Uterus (tissue), 2 donors: ENCODE measurements at regions not wholly inside any gene's neighbourhood (a gene's known extent, or its start where the extent isn't known, plus 50 kb on each side); places are given as distances from the start of the nearest gene placed in this dataset.

ENCODE experiments used
- POLR2A ChIP-seq, 2 donors: fragments of 450-650 bp; IDR thresholded peaks; one replicate each; pipeline ENCODE4 v1.6.1; 2016; ENCODE audit warnings: antibody characterized with exemption in 2 of 2, mild to moderate bottlenecking in 1 of 2, moderate library complexity in 1 of 2
- TF ChIP-seq, protein P1 (sequence below), 4 experiments: fragments of 200-600 bp in 2 of 4; fragments of 450-650 bp in 2 of 4; sonication (generic) in 2 of 4; IDR thresholded peaks; one replicate each; pipeline ENCODE4 v1.5.1; 2016 to 2019; ENCODE audit warnings: antibody characterized with exemption in 4 of 4, mild to moderate bottlenecking in 2 of 4, moderate library complexity in 1 of 4

GRCh38 chr2:184449760-184450159 lies 148.6 kb upstream of the ZNF804A start:
- no peak for TF ChIP-seq POLR2A (IDR thresholded peaks at IDR 0.05)
- TF ChIP-seq, protein P1, sequence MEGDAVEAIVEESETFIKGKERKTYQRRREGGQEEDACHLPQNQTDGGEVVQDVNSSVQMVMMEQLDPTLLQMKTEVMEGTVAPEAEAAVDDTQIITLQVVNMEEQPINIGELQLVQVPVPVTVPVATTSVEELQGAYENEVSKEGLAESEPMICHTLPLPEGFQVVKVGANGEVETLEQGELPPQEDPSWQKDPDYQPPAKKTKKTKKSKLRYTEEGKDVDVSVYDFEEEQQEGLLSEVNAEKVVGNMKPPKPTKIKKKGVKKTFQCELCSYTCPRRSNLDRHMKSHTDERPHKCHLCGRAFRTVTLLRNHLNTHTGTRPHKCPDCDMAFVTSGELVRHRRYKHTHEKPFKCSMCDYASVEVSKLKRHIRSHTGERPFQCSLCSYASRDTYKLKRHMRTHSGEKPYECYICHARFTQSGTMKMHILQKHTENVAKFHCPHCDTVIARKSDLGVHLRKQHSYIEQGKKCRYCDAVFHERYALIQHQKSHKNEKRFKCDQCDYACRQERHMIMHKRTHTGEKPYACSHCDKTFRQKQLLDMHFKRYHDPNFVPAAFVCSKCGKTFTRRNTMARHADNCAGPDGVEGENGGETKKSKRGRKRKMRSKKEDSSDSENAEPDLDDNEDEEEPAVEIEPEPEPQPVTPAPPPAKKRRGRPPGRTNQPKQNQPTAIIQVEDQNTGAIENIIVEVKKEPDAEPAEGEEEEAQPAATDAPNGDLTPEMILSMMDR (IDR thresholded peaks at IDR 0.05), result no peak
